Smooth muscle cell (in vitro differentiated cells): ENCODE measurements at regions not wholly inside any gene's neighbourhood (a gene's known extent, or its start where the extent isn't known, plus 50 kb on each side); places are given as distances from the start of the nearest gene placed in this dataset.

Experiments
- DNase-seq: peaks from one replicate; lab custom pipeline; 2025; ENCODE audit not compliant: unreplicated experiment; lab: John Stamatoyannopoulos, UW
- H2AFZ ChIP-seq: fragments of 200-600 bp; sonication (generic); 2 replicates; pipeline ENCODE4 v1.6.0; 2016; ENCODE audit warnings: antibody characterized with exemption, low read depth, mild to moderate bottlenecking
- H3F3A ChIP-seq: fragments of 200-600 bp; sonication (generic); 2 replicates; pipeline ENCODE4 v1.6.0; 2017; ENCODE audit warnings: antibody characterized with exemption, low read depth
- H3K27ac ChIP-seq: fragments of 200-600 bp; sonication (generic); 2 replicates; pipeline ENCODE4 v1.5.1; 2016; ENCODE audit warnings: low read depth, mild to moderate bottlenecking
- H3K27me3 ChIP-seq: fragments of 200-600 bp; sonication (generic); 2 replicates; pipeline ENCODE4 v1.6.1; 2016; ENCODE audit warnings: low read depth, mild to moderate bottlenecking
- H3K36me3 ChIP-seq: fragments of 200-600 bp; sonication (generic); 2 replicates; pipeline ENCODE4 v1.5.1; 2016; ENCODE audit warnings: low read depth
- H3K4me1 ChIP-seq: fragments of 200-600 bp; sonication (generic); 2 replicates; pipeline ENCODE4 v1.5.1; 2016; ENCODE audit warnings: low read depth
- H3K4me2 ChIP-seq: fragments of 200-600 bp; sonication (generic); 2 replicates; pipeline ENCODE4 v1.6.0; 2016; ENCODE audit warnings: mild to moderate bottlenecking
- H3K4me3 ChIP-seq: fragments of 200-600 bp; sonication (generic); 2 replicates; pipeline ENCODE4 v1.5.1; 2016; ENCODE audit warnings: mild to moderate bottlenecking
- H3K79me2 ChIP-seq: fragments of 200-600 bp; sonication (generic); 2 replicates; pipeline ENCODE4 v1.6.0; 2016; ENCODE audit warnings: low read depth, mild to moderate bottlenecking
- H3K9ac ChIP-seq: fragments of 200-600 bp; sonication (generic); 2 replicates; pipeline ENCODE4 v1.6.0; 2016; ENCODE audit warnings: low read depth
- H3K9me3 ChIP-seq: fragments of 200-600 bp; sonication (generic); replicated peaks from 2 replicates; pipeline ENCODE4 v1.5.1; 2016; ENCODE audit warnings: low read depth
- H4K20me1 ChIP-seq: fragments of 200-600 bp; sonication (generic); 2 replicates; pipeline ENCODE4 v1.6.0; 2016; ENCODE audit warnings: low read depth
- CTCF ChIP-seq: fragments of 200-600 bp; sonication (generic); IDR thresholded peaks from 2 replicates; pipeline ENCODE4 v1.5.1; 2017; ENCODE audit warnings: borderline replicate concordance, mild to moderate bottlenecking, antibody characterized with exemption; ENCODE audit not compliant: insufficient read depth, poor library complexity, severe bottlenecking
- whole genome bisulfite sequencing: methylation state at CpG from one replicate; pipeline ENCODE4 v1.1.7; 2016; ENCODE audit warnings: low lambda C conversion rate; 5-methylcytosine and 5-hydroxymethylcytosine counted together

DNA sequence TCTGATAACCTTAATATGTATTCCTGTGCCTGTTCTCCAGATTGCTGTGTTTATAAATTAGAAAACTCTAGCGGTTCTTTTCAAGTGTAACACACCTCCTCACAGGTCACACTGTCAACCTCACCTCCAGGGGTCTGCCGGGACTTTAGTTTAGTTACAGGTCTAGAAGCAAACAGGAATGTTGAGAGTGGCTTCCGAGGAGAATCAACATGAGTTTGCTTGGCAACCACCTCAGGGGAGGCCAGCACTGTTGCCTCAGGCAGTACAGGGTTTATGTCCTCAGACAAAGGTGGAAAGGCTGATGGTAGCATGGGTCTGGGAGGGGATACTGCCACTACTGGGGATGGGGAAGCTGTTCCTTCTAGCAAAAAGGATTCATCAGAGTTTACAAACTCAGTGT lies 438.0 kb downstream of the DTHD1 start:
- 91% methylated on average over 3 of the region's 3 CpGs for WGBS
- no peaks in the 10 kb centered on the region for H3K9me3 ChIP-seq
- H2AFZ ChIP-seq, result no peak overlapping the region
- no peak overlapping the region for H3K9ac ChIP-seq
- no peaks in the 10 kb centered on the region for H3F3A ChIP-seq
- no peak for DNase-seq
- H3K36me3 ChIP-seq, result no peaks in the 10 kb centered on the region
- no peak overlapping the region for H3K4me2 ChIP-seq
- H3K4me1 ChIP-seq, result no peaks in the 10 kb centered on the region
- no peak overlapping the region for H3K27ac ChIP-seq
- H3K79me2 ChIP-seq, result no peaks in the 10 kb centered on the region
- no peaks in the 10 kb centered on the region for H3K27me3 ChIP-seq
- TF ChIP-seq CTCF, result no peak
- no peak overlapping the region for H3K4me3 ChIP-seq
- H4K20me1 ChIP-seq, result no peaks in the 10 kb centered on the region

- WGBS, result 82% methylated on average over 1 of the region's 1 CpG
- Histone ChIP-seq H4K20me1 (no peaks in the 10 kb centered on the region), H3K9me3 (no peaks in the 10 kb centered on the region), H3K27me3 (no peaks in the 10 kb centered on the region), H3K79me2 (no peaks in the 10 kb centered on the region), H3K4me1 (no peaks in the 10 kb centered on the region), H3K27ac (no peak overlapping the region), H3K9ac (no peak overlapping the region), H3K4me2 (no peak overlapping the region), H3F3A (no peaks in the 10 kb centered on the region), H2AFZ (no peak overlapping the region), H3K36me3 (no peaks in the 10 kb centered on the region), H3K4me3 (no peak overlapping the region)
- TF ChIP-seq CTCF, result no peak
- no peak for DNase-seq
Measured at GRCh38 chr4:36722986-36723385, 441.6 kb downstream of the DTHD1 start.

DNA sequence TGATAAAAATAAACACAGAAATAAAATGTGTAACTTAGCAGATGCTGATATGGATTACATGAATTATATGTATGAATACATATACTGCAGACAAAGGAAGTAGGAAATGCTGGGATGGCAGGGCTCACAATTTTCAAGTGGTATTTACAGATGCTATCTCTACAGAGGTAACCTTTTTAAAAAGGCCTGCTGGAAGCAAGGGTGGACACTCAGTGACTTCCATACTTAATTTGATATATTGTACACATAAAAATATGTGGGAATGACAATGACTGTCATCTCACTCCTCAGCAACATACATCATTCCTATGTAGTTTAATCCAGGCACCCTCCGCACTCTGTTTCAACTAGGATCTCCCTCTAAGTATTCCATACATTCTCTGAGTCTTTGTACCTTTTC lies 452.9 kb downstream of the DTHD1 start:
- H3F3A ChIP-seq, result no peaks in the 10 kb centered on the region
- no peaks in the 10 kb centered on the region for H3K9me3 ChIP-seq
- no peak for TF ChIP-seq CTCF
- no peak overlapping the region for H3K4me3 ChIP-seq
- no peaks in the 10 kb centered on the region for H3K27me3 ChIP-seq
- WGBS, result 100% methylated on average over 1 of the region's 1 CpG
- H4K20me1 ChIP-seq, result no peaks in the 10 kb centered on the region
- H3K4me2 ChIP-seq, result no peak overlapping the region
- no peak for DNase-seq
- no peaks in the 10 kb centered on the region for H3K79me2 ChIP-seq
- no peak overlapping the region for H3K27ac ChIP-seq
- no peaks in the 10 kb centered on the region for H3K36me3 ChIP-seq
- no peaks in the 10 kb centered on the region for H3K4me1 ChIP-seq
- no peak overlapping the region for H3K9ac ChIP-seq
- no peak overlapping the region for H2AFZ ChIP-seq

DNA sequence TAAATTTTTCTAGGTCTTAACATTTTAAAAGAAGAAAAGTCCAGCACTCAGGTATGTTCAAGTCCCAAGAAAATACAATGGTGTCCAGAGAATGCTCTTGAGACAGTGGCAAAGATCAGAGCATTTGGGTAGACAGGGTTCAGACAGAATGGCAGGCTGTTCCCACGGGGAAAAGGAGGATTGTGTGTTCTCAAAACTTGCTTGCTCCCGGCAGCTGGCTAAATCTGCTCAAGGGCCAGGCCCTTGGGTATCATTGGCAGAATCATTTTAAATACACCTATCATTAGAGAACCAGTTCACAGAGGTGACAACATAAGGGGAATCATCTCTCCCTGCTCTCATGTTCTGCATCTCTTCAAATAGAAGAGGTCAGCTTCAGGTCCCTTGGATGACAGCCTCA lies 456.3 kb downstream of the DTHD1 start:
- Histone ChIP-seq H3K27me3 (no peaks in the 10 kb centered on the region), H4K20me1 (no peaks in the 10 kb centered on the region), H3K4me1 (no peaks in the 10 kb centered on the region), H3K4me2 (no peak overlapping the region), H3K4me3 (no peak overlapping the region), H3K27ac (no peak overlapping the region), H3K9ac (no peak overlapping the region), H3K79me2 (no peaks in the 10 kb centered on the region), H3F3A (no peaks in the 10 kb centered on the region), H2AFZ (no peak overlapping the region), H3K36me3 (no peaks in the 10 kb centered on the region), H3K9me3 (no peaks in the 10 kb centered on the region)
- no peak for DNase-seq
- 93% methylated on average over 2 of the region's 2 CpGs for WGBS
- no peak for TF ChIP-seq CTCF
